HEK293 (cell line): ENCODE measurements at regions not wholly inside any gene's neighbourhood (a gene's known extent, or its start where the extent isn't known, plus 50 kb on each side); places are given as distances from the start of the nearest gene placed in this dataset.

Experiments used
- CTCF ChIA-PET: fragments of 350-600 bp; formaldehyde crosslinking; extraction: SDS; loops from one replicate; lab custom pipeline; 2021; ENCODE audit warnings: antibody characterized with exemption; lab: Yijun Ruan, JAX
- POLR2A ChIA-PET: fragments of 300-600 bp; formaldehyde crosslinking; extraction: SDS; loops from one replicate; lab custom pipeline; 2020; ENCODE audit warnings: antibody characterized with exemption, inconsistent platforms; lab: Yijun Ruan, JAX
- H3K27ac ChIP-seq: fragments of 200-500 bp; sonication (Bioruptor generic); 2 replicates; pipeline ENCODE4 v1.5.1; 2014; ENCODE audit warnings: low read depth, low read length, control low read depth, inconsistent platforms; ENCODE audit errors: extremely low read depth
- H3K36me3 ChIP-seq, 2 experiments: fragments of 200-500 bp in 1 of 2; sonication (Bioruptor generic) in 1 of 2; 1 replicate in 1 of 2; 2 replicates in 1 of 2; pipeline ENCODE4 v1.5.1; 2014 to 2017; ENCODE audit warnings: inconsistent platforms in 2 of 2, low read length in 2 of 2; ENCODE audit not compliant: control insufficient read depth in 2 of 2, insufficient read depth in 1 of 2
- H3K4me1 ChIP-seq: fragments of 200-500 bp; sonication (Bioruptor generic); 2 replicates; pipeline ENCODE4 v1.5.1; 2014; ENCODE audit warnings: mild to moderate bottlenecking, low read length, inconsistent platforms; ENCODE audit not compliant: control insufficient read depth, insufficient read depth
- H3K4me3 ChIP-seq: 2 replicates; pipeline ENCODE4 v1.5.1; 2011; ENCODE audit warnings: low read depth, mild to moderate bottlenecking, control low read depth, low read length, moderate library complexity
- H3K9me3 ChIP-seq: fragments of 200-500 bp; sonication (Bioruptor generic); 2 replicates; pipeline ENCODE4 v1.5.1; 2014; ENCODE audit warnings: low read depth, low read length, inconsistent platforms; ENCODE audit not compliant: control insufficient read depth, insufficient read depth
- EGR2 ChIP-seq: fragments of 450-650 bp; formaldehyde crosslinking; IDR thresholded peaks from 2 replicates; pipeline ENCODE4 v1.5.1; 2016; ENCODE audit warnings: low read depth, missing biosample characterization, missing genetic modification characterization
- FEZF1 ChIP-seq: fragments of 450-650 bp; formaldehyde crosslinking; IDR thresholded peaks from 2 replicates; pipeline ENCODE4 v1.5.1; 2016; ENCODE audit warnings: missing biosample characterization, missing genetic modification characterization
- MEIS1 ChIP-seq: sonication (generic); formaldehyde crosslinking; IDR thresholded peaks from 2 replicates; pipeline ENCODE4 v1.8.1; 2022; ENCODE audit warnings: missing genetic modification reagents, mild to moderate bottlenecking, borderline replicate concordance
- ZFP37 ChIP-seq: fragments of 450-650 bp; formaldehyde crosslinking; IDR thresholded peaks from 2 replicates; pipeline ENCODE4 v1.5.1; 2016; ENCODE audit warnings: missing biosample characterization, missing genetic modification characterization
- ZFP41 ChIP-seq: fragments of 450-650 bp; formaldehyde crosslinking; IDR thresholded peaks from 2 replicates; pipeline ENCODE4 v1.5.1; 2016; ENCODE audit warnings: missing biosample characterization, missing genetic modification characterization, borderline replicate concordance
- ZIC2 ChIP-seq: fragments of 450-650 bp; formaldehyde crosslinking; IDR thresholded peaks from 2 replicates; pipeline ENCODE4 v1.5.1; 2016; ENCODE audit warnings: missing biosample characterization, missing genetic modification characterization
- ZNF16 ChIP-seq: fragments of 450-650 bp; formaldehyde crosslinking; IDR thresholded peaks from 2 replicates; pipeline ENCODE4 v1.5.1; 2016; ENCODE audit warnings: low read depth, missing biosample characterization, missing genetic modification characterization
- ZNF184 ChIP-seq: fragments of 450-650 bp; IDR thresholded peaks from 2 replicates; pipeline ENCODE4 v1.5.1; 2018; ENCODE audit warnings: missing biosample characterization, mild to moderate bottlenecking, missing genetic modification characterization
- ZNF19 ChIP-seq: fragments of 450-650 bp; formaldehyde crosslinking; IDR thresholded peaks from 2 replicates; pipeline ENCODE4; 2016; ENCODE audit warnings: missing biosample characterization, missing genetic modification characterization, low read depth
- ZNF335 ChIP-seq: fragments of 450-650 bp; formaldehyde crosslinking; conservative IDR thresholded peaks from 2 replicates; pipeline ENCODE4 v1.5.1; 2016; ENCODE audit warnings: missing biosample characterization, missing genetic modification characterization
- ZNF37A ChIP-seq: fragments of 450-650 bp; IDR thresholded peaks from 2 replicates; pipeline ENCODE4 v1.5.1; 2018; ENCODE audit warnings: missing biosample characterization, missing genetic modification characterization
- ZNF391 ChIP-seq: fragments of 450-650 bp; formaldehyde crosslinking; IDR thresholded peaks from 2 replicates; pipeline ENCODE4 v1.5.1; 2016; ENCODE audit warnings: low read depth, missing biosample characterization, missing genetic modification characterization, borderline replicate concordance
- ZNF426 ChIP-seq: fragments of 450-650 bp; formaldehyde crosslinking; IDR thresholded peaks from 2 replicates; pipeline ENCODE4 v1.5.1; 2017; ENCODE audit warnings: missing biosample characterization, missing genetic modification characterization, mild to moderate bottlenecking, inconsistent platforms, moderate library complexity
- ZNF501 ChIP-seq: fragments of 450-650 bp; formaldehyde crosslinking; IDR thresholded peaks from 2 replicates; pipeline ENCODE4 v1.5.1; 2016; ENCODE audit warnings: missing biosample characterization, missing genetic modification characterization
- ZNF521 ChIP-seq: fragments of 450-650 bp; formaldehyde crosslinking; IDR thresholded peaks from 2 replicates; pipeline ENCODE4 v1.5.1; 2017; ENCODE audit warnings: missing biosample characterization, mild to moderate bottlenecking, missing genetic modification characterization
- ZNF530 ChIP-seq: fragments of 450-650 bp; formaldehyde crosslinking; IDR thresholded peaks from 2 replicates; pipeline ENCODE4 v1.5.1; 2016; ENCODE audit warnings: low read depth, missing biosample characterization, missing genetic modification characterization
- ZNF610 ChIP-seq: fragments of 450-650 bp; formaldehyde crosslinking; IDR thresholded peaks from 2 replicates; pipeline ENCODE4 v1.5.1; 2016; ENCODE audit warnings: missing biosample characterization, missing genetic modification characterization, borderline replicate concordance
- ZNF654 ChIP-seq: fragments of 450-650 bp; formaldehyde crosslinking; IDR thresholded peaks from 2 replicates; pipeline ENCODE4 v1.5.1; 2016; ENCODE audit warnings: low read depth, missing biosample characterization, missing genetic modification characterization
- ZNF747 ChIP-seq: fragments of 450-650 bp; formaldehyde crosslinking; IDR thresholded peaks from 2 replicates; pipeline ENCODE4 v1.5.1; 2016; ENCODE audit warnings: missing biosample characterization, missing genetic modification characterization
- TF ChIP-seq, protein P1 (sequence below): fragments of 450-650 bp; formaldehyde crosslinking; IDR thresholded peaks from 2 replicates; pipeline ENCODE4 v1.5.1; 2016; ENCODE audit warnings: missing biosample characterization, missing genetic modification characterization, borderline replicate concordance
- TF ChIP-seq, protein P2 (sequence below): fragments of 450-650 bp; formaldehyde crosslinking; IDR thresholded peaks from 2 replicates; pipeline ENCODE4 v1.5.1; 2017; ENCODE audit warnings: missing biosample characterization, missing genetic modification characterization
- TF ChIP-seq, protein P3 (sequence below): fragments of 450-650 bp; formaldehyde crosslinking; IDR thresholded peaks from 2 replicates; pipeline ENCODE4 v1.5.1; 2016; ENCODE audit warnings: missing biosample characterization, missing genetic modification characterization
- TF ChIP-seq, protein P4 (sequence below): fragments of 450-650 bp; formaldehyde crosslinking; IDR thresholded peaks from 2 replicates; pipeline ENCODE4 v1.5.1; 2017; ENCODE audit warnings: missing biosample characterization, missing genetic modification characterization
- TF ChIP-seq, protein P5 (sequence below): fragments of 450-650 bp; formaldehyde crosslinking; IDR thresholded peaks from 2 replicates; pipeline ENCODE4 v1.5.1; 2017; ENCODE audit warnings: missing biosample characterization, missing genetic modification characterization
- TF ChIP-seq, protein P6 (sequence below): fragments of 450-650 bp; formaldehyde crosslinking; IDR thresholded peaks from 2 replicates; pipeline ENCODE4 v1.5.1; 2016; ENCODE audit warnings: missing biosample characterization, missing genetic modification characterization
- TF ChIP-seq, protein P7 (sequence below): fragments of 450-650 bp; formaldehyde crosslinking; IDR thresholded peaks from 2 replicates; pipeline ENCODE4 v1.5.1; 2016; ENCODE audit warnings: missing biosample characterization, missing genetic modification characterization, borderline replicate concordance

DNA sequence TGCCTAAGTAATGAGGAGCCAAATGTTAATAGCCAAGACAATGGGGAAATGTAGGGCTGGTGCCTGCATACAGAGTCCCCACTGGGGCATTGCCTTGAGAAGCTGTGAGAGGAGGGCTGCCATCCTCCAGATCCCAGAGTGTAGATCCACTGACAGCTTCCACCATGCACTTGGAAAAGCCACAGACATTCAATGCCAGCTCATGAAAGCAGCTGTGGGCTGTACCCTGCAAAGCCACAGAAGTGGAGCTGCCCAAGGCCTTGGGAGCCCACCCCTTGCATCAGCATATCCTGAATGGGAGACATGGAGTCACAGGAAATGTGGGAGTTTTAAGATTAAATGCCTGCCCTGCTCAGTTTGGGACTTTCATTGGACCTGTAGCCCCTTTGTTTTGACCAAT lies 244.7 kb downstream of the BTG1 start (continued):
- TF ChIP-seq, protein P1, sequence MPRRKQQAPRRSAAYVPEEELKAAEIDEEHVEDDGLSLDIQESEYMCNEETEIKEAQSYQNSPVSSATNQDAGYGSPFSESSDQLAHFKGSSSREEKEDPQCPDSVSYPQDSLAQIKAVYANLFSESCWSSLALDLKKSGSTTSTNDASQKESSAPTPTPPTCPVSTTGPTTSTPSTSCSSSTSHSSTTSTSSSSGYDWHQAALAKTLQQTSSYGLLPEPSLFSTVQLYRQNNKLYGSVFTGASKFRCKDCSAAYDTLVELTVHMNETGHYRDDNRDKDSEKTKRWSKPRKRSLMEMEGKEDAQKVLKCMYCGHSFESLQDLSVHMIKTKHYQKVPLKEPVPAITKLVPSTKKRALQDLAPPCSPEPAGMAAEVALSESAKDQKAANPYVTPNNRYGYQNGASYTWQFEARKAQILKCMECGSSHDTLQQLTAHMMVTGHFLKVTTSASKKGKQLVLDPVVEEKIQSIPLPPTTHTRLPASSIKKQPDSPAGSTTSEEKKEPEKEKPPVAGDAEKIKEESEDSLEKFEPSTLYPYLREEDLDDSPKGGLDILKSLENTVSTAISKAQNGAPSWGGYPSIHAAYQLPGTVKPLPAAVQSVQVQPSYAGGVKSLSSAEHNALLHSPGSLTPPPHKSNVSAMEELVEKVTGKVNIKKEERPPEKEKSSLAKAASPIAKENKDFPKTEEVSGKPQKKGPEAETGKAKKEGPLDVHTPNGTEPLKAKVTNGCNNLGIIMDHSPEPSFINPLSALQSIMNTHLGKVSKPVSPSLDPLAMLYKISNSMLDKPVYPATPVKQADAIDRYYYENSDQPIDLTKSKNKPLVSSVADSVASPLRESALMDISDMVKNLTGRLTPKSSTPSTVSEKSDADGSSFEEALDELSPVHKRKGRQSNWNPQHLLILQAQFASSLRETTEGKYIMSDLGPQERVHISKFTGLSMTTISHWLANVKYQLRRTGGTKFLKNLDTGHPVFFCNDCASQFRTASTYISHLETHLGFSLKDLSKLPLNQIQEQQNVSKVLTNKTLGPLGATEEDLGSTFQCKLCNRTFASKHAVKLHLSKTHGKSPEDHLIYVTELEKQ (tag by site-specific recombination), result no peak
- TF ChIP-seq ZNF19, result no peak
- TF ChIP-seq, protein P2, sequence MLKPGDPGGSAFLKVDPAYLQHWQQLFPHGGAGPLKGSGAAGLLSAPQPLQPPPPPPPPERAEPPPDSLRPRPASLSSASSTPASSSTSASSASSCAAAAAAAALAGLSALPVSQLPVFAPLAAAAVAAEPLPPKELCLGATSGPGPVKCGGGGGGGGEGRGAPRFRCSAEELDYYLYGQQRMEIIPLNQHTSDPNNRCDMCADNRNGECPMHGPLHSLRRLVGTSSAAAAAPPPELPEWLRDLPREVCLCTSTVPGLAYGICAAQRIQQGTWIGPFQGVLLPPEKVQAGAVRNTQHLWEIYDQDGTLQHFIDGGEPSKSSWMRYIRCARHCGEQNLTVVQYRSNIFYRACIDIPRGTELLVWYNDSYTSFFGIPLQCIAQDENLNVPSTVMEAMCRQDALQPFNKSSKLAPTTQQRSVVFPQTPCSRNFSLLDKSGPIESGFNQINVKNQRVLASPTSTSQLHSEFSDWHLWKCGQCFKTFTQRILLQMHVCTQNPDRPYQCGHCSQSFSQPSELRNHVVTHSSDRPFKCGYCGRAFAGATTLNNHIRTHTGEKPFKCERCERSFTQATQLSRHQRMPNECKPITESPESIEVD, result no peak
- no peak for TF ChIP-seq ZNF521 (tag by site-specific recombination)
- TF ChIP-seq ZFP37, result no peak
- TF ChIP-seq, protein P3, sequence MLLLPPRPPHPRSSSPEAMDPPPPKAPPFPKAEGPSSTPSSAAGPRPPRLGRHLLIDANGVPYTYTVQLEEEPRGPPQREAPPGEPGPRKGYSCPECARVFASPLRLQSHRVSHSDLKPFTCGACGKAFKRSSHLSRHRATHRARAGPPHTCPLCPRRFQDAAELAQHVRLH (tag by site-specific recombination), result no peak
- no peak for TF ChIP-seq ZIC2
- TF ChIP-seq ZNF426 (tag by site-specific recombination), result no peak
- TF ChIP-seq, protein P4, sequence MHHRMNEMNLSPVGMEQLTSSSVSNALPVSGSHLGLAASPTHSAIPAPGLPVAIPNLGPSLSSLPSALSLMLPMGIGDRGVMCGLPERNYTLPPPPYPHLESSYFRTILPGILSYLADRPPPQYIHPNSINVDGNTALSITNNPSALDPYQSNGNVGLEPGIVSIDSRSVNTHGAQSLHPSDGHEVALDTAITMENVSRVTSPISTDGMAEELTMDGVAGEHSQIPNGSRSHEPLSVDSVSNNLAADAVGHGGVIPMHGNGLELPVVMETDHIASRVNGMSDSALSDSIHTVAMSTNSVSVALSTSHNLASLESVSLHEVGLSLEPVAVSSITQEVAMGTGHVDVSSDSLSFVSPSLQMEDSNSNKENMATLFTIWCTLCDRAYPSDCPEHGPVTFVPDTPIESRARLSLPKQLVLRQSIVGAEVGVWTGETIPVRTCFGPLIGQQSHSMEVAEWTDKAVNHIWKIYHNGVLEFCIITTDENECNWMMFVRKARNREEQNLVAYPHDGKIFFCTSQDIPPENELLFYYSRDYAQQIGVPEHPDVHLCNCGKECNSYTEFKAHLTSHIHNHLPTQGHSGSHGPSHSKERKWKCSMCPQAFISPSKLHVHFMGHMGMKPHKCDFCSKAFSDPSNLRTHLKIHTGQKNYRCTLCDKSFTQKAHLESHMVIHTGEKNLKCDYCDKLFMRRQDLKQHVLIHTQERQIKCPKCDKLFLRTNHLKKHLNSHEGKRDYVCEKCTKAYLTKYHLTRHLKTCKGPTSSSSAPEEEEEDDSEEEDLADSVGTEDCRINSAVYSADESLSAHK (tag by site-specific recombination), result no peak
- TF ChIP-seq, protein P5, sequence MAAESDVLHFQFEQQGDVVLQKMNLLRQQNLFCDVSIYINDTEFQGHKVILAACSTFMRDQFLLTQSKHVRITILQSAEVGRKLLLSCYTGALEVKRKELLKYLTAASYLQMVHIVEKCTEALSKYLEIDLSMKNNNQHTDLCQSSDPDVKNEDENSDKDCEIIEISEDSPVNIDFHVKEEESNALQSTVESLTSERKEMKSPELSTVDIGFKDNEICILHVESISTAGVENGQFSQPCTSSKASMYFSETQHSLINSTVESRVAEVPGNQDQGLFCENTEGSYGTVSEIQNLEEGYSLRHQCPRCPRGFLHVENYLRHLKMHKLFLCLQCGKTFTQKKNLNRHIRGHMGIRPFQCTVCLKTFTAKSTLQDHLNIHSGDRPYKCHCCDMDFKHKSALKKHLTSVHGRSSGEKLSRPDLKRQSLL, result no peak
- no peak for TF ChIP-seq ZNF610 (tag by site-specific recombination)
- TF ChIP-seq ZNF184, result no peak
- no peak for TF ChIP-seq ZNF16 (tag by site-specific recombination)
- TF ChIP-seq ZNF37A (tag by site-specific recombination), result no peak

DNA sequence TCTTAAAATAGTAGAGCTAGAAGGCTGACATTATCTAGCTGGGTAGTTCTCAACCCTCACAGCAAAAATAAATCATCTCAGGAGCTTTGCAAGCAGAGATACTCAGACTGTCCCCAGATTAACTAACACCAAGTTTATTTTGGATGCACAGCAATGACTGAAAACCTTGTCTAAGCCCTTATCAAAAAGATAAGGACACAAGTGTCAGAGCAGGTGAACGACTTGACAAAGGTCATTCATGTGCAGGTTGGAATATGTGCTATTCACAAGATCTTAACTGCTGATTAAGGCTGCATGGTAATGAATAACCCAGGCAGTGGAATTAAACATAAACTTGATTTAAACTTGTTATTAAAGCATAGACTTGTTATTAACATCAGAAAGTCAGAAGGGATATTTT lies 246.6 kb downstream of the BTG1 start:
- Histone ChIP-seq H3K36me3 (no peaks in the 10 kb centered on the region), H3K4me3 (no peak overlapping the region)
- POLR2A ChIA-PET, result no interaction called here
- TF ChIP-seq ZNF391, result no peak
- no peak for TF ChIP-seq ZFP41 (tag by site-specific recombination)
- TF ChIP-seq, protein P6, sequence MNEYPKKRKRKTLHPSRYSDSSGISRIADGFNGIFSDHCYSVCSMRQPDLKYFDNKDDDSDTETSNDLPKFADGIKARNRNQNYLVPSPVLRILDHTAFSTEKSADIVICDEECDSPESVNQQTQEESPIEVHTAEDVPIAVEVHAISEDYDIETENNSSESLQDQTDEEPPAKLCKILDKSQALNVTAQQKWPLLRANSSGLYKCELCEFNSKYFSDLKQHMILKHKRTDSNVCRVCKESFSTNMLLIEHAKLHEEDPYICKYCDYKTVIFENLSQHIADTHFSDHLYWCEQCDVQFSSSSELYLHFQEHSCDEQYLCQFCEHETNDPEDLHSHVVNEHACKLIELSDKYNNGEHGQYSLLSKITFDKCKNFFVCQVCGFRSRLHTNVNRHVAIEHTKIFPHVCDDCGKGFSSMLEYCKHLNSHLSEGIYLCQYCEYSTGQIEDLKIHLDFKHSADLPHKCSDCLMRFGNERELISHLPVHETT, result no peak
- no peak for TF ChIP-seq MEIS1
- TF ChIP-seq, protein P7, sequence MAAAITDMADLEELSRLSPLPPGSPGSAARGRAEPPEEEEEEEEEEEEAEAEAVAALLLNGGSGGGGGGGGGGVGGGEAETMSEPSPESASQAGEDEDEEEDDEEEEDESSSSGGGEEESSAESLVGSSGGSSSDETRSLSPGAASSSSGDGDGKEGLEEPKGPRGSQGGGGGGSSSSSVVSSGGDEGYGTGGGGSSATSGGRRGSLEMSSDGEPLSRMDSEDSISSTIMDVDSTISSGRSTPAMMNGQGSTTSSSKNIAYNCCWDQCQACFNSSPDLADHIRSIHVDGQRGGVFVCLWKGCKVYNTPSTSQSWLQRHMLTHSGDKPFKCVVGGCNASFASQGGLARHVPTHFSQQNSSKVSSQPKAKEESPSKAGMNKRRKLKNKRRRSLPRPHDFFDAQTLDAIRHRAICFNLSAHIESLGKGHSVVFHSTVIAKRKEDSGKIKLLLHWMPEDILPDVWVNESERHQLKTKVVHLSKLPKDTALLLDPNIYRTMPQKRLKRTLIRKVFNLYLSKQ (tag by site-specific recombination), result no peak
- TF ChIP-seq ZNF501 (tag by site-specific recombination), result no peak
- no peak for TF ChIP-seq FEZF1 (tag by site-specific recombination)
- TF ChIP-seq EGR2 (tag by site-specific recombination), result no peak
- TF ChIP-seq ZNF530, result no peak
- no peak for TF ChIP-seq ZNF747
- no peak for TF ChIP-seq ZNF16 (tag by site-specific recombination)
- no peak for TF ChIP-seq ZNF654
- no peak for TF ChIP-seq ZNF335

More for the DNA sequence above, 246.6 kb downstream of the BTG1 start:
- CTCF ChIA-PET, result interaction anchor here (0.5 kb wide), 1 partner anchor 535 kb away, joined by 3 read pairs; no protein-coding TSS in a partner anchor
- no peaks in the 10 kb centered on the region for H3K4me1 ChIP-seq
- H3K27ac ChIP-seq, result no peak overlapping the region
- H3K9me3 ChIP-seq, result no peaks in the 10 kb centered on the region
